A673 (cell line): ENCODE measurements at regions not wholly inside any gene's neighbourhood (a gene's known extent, or its start where the extent isn't known, plus 50 kb on each side); places are given as distances from the start of the nearest gene placed in this dataset.

ENCODE experiments used
- BruUV-seq: library from RNA; stranded (reverse); fragments of 400-500 nt; replicated peaks from 2 replicates; lab custom pipeline; 2021; lab: Mats Ljungman, UMichigan
- CTCF ChIA-PET: fragments of 300-600 bp; sonication (Branson Sonifier 250); formaldehyde crosslinking; loops from one replicate; lab custom pipeline; 2022; ENCODE audit warnings: antibody characterized with exemption; lab: Charles Lee
- POLR2A ChIA-PET: fragments of 300-600 bp; sonication (Branson Sonifier 250); formaldehyde crosslinking; loops from one replicate; lab custom pipeline; 2022; ENCODE audit warnings: antibody characterized with exemption; ENCODE audit not compliant: low non-redundant PET; lab: Charles Lee
- DNase-seq: peaks from one replicate; pipeline ENCODE4 v3.0.0-alpha.2; 2015; ENCODE audit warnings: low spot score
- H3K27ac ChIP-seq: fragments of 200-600 bp; sonication (generic); 2 replicates; pipeline ENCODE4 v1.5.1; 2016; ENCODE audit warnings: mixed run types, low read depth, mild to moderate bottlenecking, mixed read lengths, antibody characterized with exemption, low read length; ENCODE audit not compliant: poor library complexity, severe bottlenecking
- H3K27me3 ChIP-seq: fragments of 200-600 bp; sonication (generic); replicated peaks from 2 replicates; pipeline ENCODE4 v1.6.1; 2017; ENCODE audit warnings: mixed run types, low read depth, mild to moderate bottlenecking, mixed read lengths, antibody characterized with exemption, low read length; ENCODE audit not compliant: insufficient read depth, poor library complexity
- H3K36me3 ChIP-seq: fragments of 200-600 bp; sonication (generic); 2 replicates; pipeline ENCODE4 v1.6.1; 2016; ENCODE audit warnings: mixed run types, mild to moderate bottlenecking, mixed read lengths, antibody characterized with exemption, low read length; ENCODE audit not compliant: insufficient read depth, poor library complexity, severe bottlenecking
- H3K4me1 ChIP-seq: fragments of 200-600 bp; sonication (generic); 2 replicates; pipeline ENCODE4 v1.6.1; 2017; ENCODE audit warnings: mixed run types, mild to moderate bottlenecking, mixed read lengths, antibody characterized with exemption, low read length; ENCODE audit not compliant: insufficient read depth, poor library complexity, severe bottlenecking
- H3K4me3 ChIP-seq: fragments of 200-600 bp; sonication (generic); 2 replicates; pipeline ENCODE4 v1.5.1; 2016; ENCODE audit warnings: low read depth, mixed run types, mild to moderate bottlenecking, mixed read lengths, low read length; ENCODE audit not compliant: poor library complexity, severe bottlenecking
- H3K9me3 ChIP-seq: fragments of 200-600 bp; sonication (generic); 2 replicates; pipeline ENCODE4 v1.6.1; 2016; ENCODE audit warnings: mixed run types, low read depth, mild to moderate bottlenecking, mixed read lengths, antibody characterized with exemption, low read length; ENCODE audit not compliant: poor library complexity, severe bottlenecking
- CTCF ChIP-seq: fragments of 300-800, 200-600 bp; sonication (generic); conservative IDR thresholded peaks from 2 replicates; pipeline ENCODE4 v1.5.1; 2017; ENCODE audit warnings: low read depth, mild to moderate bottlenecking, antibody characterized with exemption, low read length, moderate library complexity, mixed read lengths
- EZH2 ChIP-seq: fragments of 200-600 bp; sonication (generic); IDR thresholded peaks from 2 replicates; pipeline ENCODE4 v1.6.1; 2017; ENCODE audit warnings: borderline replicate concordance, low read depth, mild to moderate bottlenecking, mixed read lengths, antibody characterized with exemption, low read length; ENCODE audit not compliant: poor library complexity, severe bottlenecking
- intact Hi-C: fragments of 100-400 bp; cut with micrococcal nuclease; formaldehyde crosslinking; loops from one replicate; pipeline ENCODE4 v1.10.0; 2022; ENCODE audit not compliant: unreplicated experiment

- DNase-seq: no peak
- Histone ChIP-seq H3K4me1 (no peaks in the 10 kb centered on the region), H3K27me3 (no peaks in the 10 kb centered on the region), H3K36me3 (no peaks in the 10 kb centered on the region), H3K4me3 (no peak overlapping the region), H3K9me3 (no peaks in the 10 kb centered on the region), H3K27ac (no peak overlapping the region)
- POLR2A ChIA-PET: no interaction called here
- CTCF ChIA-PET: no interaction called here
- BruUV-seq: no TSS peak
- intact Hi-C loops: no loop called here
- TF ChIP-seq CTCF (no peak), EZH2 (no peak)
Observed at GRCh38 chr2:12651641-12652040, 65.1 kb upstream of the TRIB2 start.

GRCh38 chr2:12652723-12653122 is 64.0 kb upstream of the TRIB2 start:
- H3K27ac ChIP-seq: no peak overlapping the region
- no peaks in the 10 kb centered on the region for H3K27me3 ChIP-seq
- H3K4me1 ChIP-seq: no peaks in the 10 kb centered on the region
- intact Hi-C loops: no loop called here
- POLR2A ChIA-PET: no interaction called here
- no peak overlapping the region for H3K4me3 ChIP-seq
- CTCF ChIA-PET: no interaction called here
- no peaks in the 10 kb centered on the region for H3K9me3 ChIP-seq
- no peaks in the 10 kb centered on the region for H3K36me3 ChIP-seq
- no peak for DNase-seq
- TF ChIP-seq CTCF (no peak), EZH2 (no peak)
- no TSS peak for BruUV-seq

GRCh38 chr2:12657560-12657959 is 59.2 kb upstream of the TRIB2 start:
- no TSS peak for BruUV-seq
- POLR2A ChIA-PET: no interaction called here
- H3K4me1 ChIP-seq: no peaks in the 10 kb centered on the region
- H3K36me3 ChIP-seq: no peaks in the 10 kb centered on the region
- H3K9me3 ChIP-seq: no peaks in the 10 kb centered on the region
- intact Hi-C loops: no loop called here
- no peak overlapping the region for H3K27ac ChIP-seq
- CTCF ChIA-PET: no interaction called here
- TF ChIP-seq CTCF: no peak
- no peak for TF ChIP-seq EZH2
- H3K27me3 ChIP-seq: no peaks in the 10 kb centered on the region
- DNase-seq: no peak
- no peak overlapping the region for H3K4me3 ChIP-seq
